ENCODE measurements at regions not wholly inside any gene's neighbourhood (a gene's known extent, or its start where the extent isn't known, plus 50 kb on each side); places are given as distances from the start of the nearest gene placed in this dataset.

GRCh38 chr22:33119044-33119443 lies 60.9 kb upstream of the SYN3 start:
- Mint-ChIP-seq H3K4me1 (ENCODE audit: unreplicated experiment) (peaks cover 17% of the 10 kb centered on the region), H3K4me3 (no peak overlapping the region), H3K27me3 (no peaks in the 10 kb centered on the region), H3K27ac (no peak overlapping the region), H3K9me3 (peaks cover 4% of the 10 kb centered on the region), H3K36me3 (no peaks in the 10 kb centered on the region)
- no peak for TF ChIP-seq CTCF (conservative IDR thresholded peaks at IDR 0.05)
- no peak for DNase-seq (ENCODE audit: extremely low spot score, unreplicated experiment)

GRCh38 chr22:33117821-33118220 lies 59.6 kb upstream of the SYN3 start:
- Mint-ChIP-seq H3K36me3 (no peaks in the 10 kb centered on the region), H3K27ac (no peak overlapping the region), H3K27me3 (no peaks in the 10 kb centered on the region), H3K9me3 (peaks cover 4% of the 10 kb centered on the region), H3K4me3 (no peak overlapping the region), H3K4me1 (ENCODE audit: unreplicated experiment) (peaks cover 19% of the 10 kb centered on the region)
- DNase-seq (ENCODE audit: extremely low spot score, unreplicated experiment): no peak
- no peak for TF ChIP-seq CTCF (conservative IDR thresholded peaks at IDR 0.05)

- Mint-ChIP-seq H3K4me3 (peak overlapping the region; percentile 3), H3K9me3 (peaks cover 4% of the 10 kb centered on the region), H3K27me3 (no peaks in the 10 kb centered on the region), H3K4me1 (ENCODE audit: unreplicated experiment) (peaks cover 27% of the 10 kb centered on the region), H3K27ac (no peak overlapping the region), H3K36me3 (no peaks in the 10 kb centered on the region)
- no peak for DNase-seq (ENCODE audit: extremely low spot score, unreplicated experiment)
- TF ChIP-seq CTCF (conservative IDR thresholded peaks at IDR 0.05): no peak
Observed at GRCh38 chr22:33116841-33117547, 58.8 kb upstream of the SYN3 start.

- H3K27ac Mint-ChIP-seq: no peak overlapping the region
- H3K9me3 Mint-ChIP-seq: peaks cover 4% of the 10 kb centered on the region
- H3K4me3 Mint-ChIP-seq: no peak overlapping the region
- no peak for DNase-seq (ENCODE audit: extremely low spot score, unreplicated experiment)
- no peaks in the 10 kb centered on the region for H3K27me3 Mint-ChIP-seq
- H3K36me3 Mint-ChIP-seq: no peaks in the 10 kb centered on the region
- no peak for TF ChIP-seq CTCF (conservative IDR thresholded peaks at IDR 0.05)
- H3K4me1 Mint-ChIP-seq (ENCODE audit: unreplicated experiment): peaks cover 43% of the 10 kb centered on the region
Observed at GRCh38 chr22:33114565-33114964, 56.4 kb upstream of the SYN3 start.

- H3K27ac Mint-ChIP-seq: no peak overlapping the region
- no peaks in the 10 kb centered on the region for H3K36me3 Mint-ChIP-seq
- peaks cover 51% of the 10 kb centered on the region for H3K4me1 Mint-ChIP-seq (ENCODE audit: unreplicated experiment)
- no peak for DNase-seq (ENCODE audit: extremely low spot score, unreplicated experiment)
- H3K27me3 Mint-ChIP-seq: no peaks in the 10 kb centered on the region
- no peak for TF ChIP-seq CTCF (conservative IDR thresholded peaks at IDR 0.05)
- no peak overlapping the region for H3K4me3 Mint-ChIP-seq
- H3K9me3 Mint-ChIP-seq: peaks cover 4% of the 10 kb centered on the region
Observed at GRCh38 chr22:33112580-33112979, 54.4 kb upstream of the SYN3 start.

All from type B pancreatic cell (in vitro differentiated cells).